ENCODE measurements at regions not wholly inside any gene's neighbourhood (a gene's known extent, or its start where the extent isn't known, plus 50 kb on each side); places are given as distances from the start of the nearest gene placed in this dataset.

DNA sequence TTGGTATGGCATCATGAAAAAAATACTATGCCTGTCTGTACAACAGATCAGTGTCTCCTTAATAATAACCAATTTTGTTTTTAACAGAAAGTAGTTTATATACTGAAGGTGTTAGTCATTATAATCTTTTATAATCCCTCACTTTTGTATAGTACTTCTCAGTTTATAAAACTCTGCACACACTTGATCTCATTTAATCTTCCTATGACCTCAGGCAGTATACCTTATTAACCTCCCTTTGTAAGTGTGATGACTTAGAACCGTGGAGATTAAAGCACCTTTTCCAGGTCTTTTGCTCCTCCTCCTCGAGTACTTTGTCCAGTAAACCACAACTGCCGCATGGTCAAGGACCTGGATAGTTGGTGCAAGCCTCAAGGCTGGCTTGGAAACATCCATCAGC lies 945.5 kb downstream of the EPHA4 start (continued):
- TF ChIP-seq MED13 (CRISPR knock-in tag; IDR thresholded peaks at IDR 0.05) (no peak), STAG1 (CRISPR knock-in tag; IDR thresholded peaks at IDR 0.05) (no peak), ZNF75D (CRISPR knock-in tag; IDR thresholded peaks at IDR 0.05; ENCODE audit: borderline replicate concordance) (no peak), CHCHD3 (CRISPR knock-in tag; IDR thresholded peaks at IDR 0.05) (no peak), ZSCAN31 (CRISPR knock-in tag; IDR thresholded peaks at IDR 0.05; ENCODE audit: low read depth) (no peak), ZNF343 (CRISPR knock-in tag; IDR thresholded peaks at IDR 0.05) (no peak), ZNF296 (CRISPR knock-in tag; conservative IDR thresholded peaks at IDR 0.05) (no peak), GABPA (IDR thresholded peaks at IDR 0.05; ENCODE audit: low read depth, low read length) (no peak), GABPA (CRISPR knock-in tag; IDR thresholded peaks at IDR 0.05; ENCODE audit: low read depth) (no peak)
- TF ChIP-seq, protein P1, sequence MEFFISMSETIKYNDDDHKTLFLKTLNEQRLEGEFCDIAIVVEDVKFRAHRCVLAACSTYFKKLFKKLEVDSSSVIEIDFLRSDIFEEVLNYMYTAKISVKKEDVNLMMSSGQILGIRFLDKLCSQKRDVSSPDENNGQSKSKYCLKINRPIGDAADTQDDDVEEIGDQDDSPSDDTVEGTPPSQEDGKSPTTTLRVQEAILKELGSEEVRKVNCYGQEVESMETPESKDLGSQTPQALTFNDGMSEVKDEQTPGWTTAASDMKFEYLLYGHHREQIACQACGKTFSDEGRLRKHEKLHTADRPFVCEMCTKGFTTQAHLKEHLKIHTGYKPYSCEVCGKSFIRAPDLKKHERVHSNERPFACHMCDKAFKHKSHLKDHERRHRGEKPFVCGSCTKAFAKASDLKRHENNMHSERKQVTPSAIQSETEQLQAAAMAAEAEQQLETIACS (CRISPR knock-in tag; IDR thresholded peaks at IDR 0.05), result no peak

DNA sequence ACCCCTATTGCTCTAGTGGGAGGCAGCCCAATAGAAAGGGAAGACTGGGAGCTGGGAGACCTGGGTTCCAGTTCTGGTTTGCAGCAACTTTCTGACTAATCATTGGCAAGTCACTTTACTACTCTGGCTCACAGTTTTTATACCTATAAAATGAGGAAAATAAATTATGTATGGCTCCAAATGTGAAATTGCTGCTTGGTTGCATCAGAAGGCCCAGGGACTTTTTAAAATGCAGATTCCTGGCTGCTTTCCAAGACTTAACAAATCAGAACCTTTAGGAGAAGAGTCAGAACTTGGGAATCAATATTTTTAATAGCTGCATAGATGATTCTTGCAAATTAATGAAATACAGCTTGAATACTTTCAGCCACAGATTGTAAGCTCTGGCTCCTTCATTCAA lies 943.9 kb downstream of the EPHA4 start:
- in situ Hi-C loops (cut with HindIII; ENCODE audit: extremely low pct_ligation_motif_present, low pct_unique_long_range_greater_than_20kb) (no loop called here), intact Hi-C loops (cut with micrococcal nuclease; ENCODE audit: unreplicated experiment) (no loop called here)
- ATAC-seq (no peak), FAIRE-seq (no peak), DNase-seq (ENCODE audit: low spot score) (no peak)
- ChIA-PET POLR2A (no interaction called here), CTCF (ENCODE audit: low intra/inter-chr PET ratio, low total read pairs) (no interaction called here)
- Histone ChIP-seq H3K36me3 (replicated peaks in 1 of 2; ENCODE audit: control insufficient read depth in 1 of 2, insufficient read depth in 2 of 2, low read length in 2 of 2) (no peaks in the 10 kb centered on the region), H3K27me3 (ENCODE audit: control insufficient read depth in 1 of 2, insufficient read depth in 2 of 2, low read length in 2 of 2) (no peaks in the 10 kb centered on the region), H3K4me3 (replicated peaks in 1 of 3; ENCODE audit: insufficient read depth in 1 of 3, low read depth in 2 of 3, low read length in 3 of 3) (no peak overlapping the region), H2AFZ (ENCODE audit: low read length) (no peak overlapping the region), H3K79me2 (ENCODE audit: insufficient read depth, low read length) (no peaks in the 10 kb centered on the region), H3K4me2 (ENCODE audit: low read depth, low read length) (no peak overlapping the region), H3K9me3 (ENCODE audit: low read length) (no peaks in the 10 kb centered on the region), H3K27ac (ENCODE audit: extremely low read length, insufficient read depth, low read length) (no peak overlapping the region), H3K9ac (ENCODE audit: insufficient read depth, low read depth, low read length) (no peak overlapping the region), H3K4me1 (ENCODE audit: insufficient read depth, low read length) (no peaks in the 10 kb centered on the region), H4K20me1 (ENCODE audit: insufficient read depth, low read length) (no peaks in the 10 kb centered on the region)
- BruUV-seq (replicated peaks), result no TSS peak
- TF ChIP-seq, protein P2, sequence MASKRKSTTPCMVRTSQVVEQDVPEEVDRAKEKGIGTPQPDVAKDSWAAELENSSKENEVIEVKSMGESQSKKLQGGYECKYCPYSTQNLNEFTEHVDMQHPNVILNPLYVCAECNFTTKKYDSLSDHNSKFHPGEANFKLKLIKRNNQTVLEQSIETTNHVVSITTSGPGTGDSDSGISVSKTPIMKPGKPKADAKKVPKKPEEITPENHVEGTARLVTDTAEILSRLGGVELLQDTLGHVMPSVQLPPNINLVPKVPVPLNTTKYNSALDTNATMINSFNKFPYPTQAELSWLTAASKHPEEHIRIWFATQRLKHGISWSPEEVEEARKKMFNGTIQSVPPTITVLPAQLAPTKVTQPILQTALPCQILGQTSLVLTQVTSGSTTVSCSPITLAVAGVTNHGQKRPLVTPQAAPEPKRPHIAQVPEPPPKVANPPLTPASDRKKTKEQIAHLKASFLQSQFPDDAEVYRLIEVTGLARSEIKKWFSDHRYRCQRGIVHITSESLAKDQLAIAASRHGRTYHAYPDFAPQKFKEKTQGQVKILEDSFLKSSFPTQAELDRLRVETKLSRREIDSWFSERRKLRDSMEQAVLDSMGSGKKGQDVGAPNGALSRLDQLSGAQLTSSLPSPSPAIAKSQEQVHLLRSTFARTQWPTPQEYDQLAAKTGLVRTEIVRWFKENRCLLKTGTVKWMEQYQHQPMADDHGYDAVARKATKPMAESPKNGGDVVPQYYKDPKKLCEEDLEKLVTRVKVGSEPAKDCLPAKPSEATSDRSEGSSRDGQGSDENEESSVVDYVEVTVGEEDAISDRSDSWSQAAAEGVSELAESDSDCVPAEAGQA (IDR thresholded peaks at IDR 0.05; ENCODE audit: low read depth), result no peak
- TF ChIP-seq, protein P2 (CRISPR knock-in tag; IDR thresholded peaks at IDR 0.05; ENCODE audit: borderline replicate concordance), result no peak
- TF ChIP-seq ZNF326 (CRISPR knock-in tag; IDR thresholded peaks at IDR 0.05; ENCODE audit: borderline replicate concordance) (no peak), ZNF546 (CRISPR knock-in tag; conservative IDR thresholded peaks at IDR 0.05) (no peak), ZFP1 (CRISPR knock-in tag; IDR thresholded peaks at IDR 0.05) (no peak)
- TF ChIP-seq, protein P3, sequence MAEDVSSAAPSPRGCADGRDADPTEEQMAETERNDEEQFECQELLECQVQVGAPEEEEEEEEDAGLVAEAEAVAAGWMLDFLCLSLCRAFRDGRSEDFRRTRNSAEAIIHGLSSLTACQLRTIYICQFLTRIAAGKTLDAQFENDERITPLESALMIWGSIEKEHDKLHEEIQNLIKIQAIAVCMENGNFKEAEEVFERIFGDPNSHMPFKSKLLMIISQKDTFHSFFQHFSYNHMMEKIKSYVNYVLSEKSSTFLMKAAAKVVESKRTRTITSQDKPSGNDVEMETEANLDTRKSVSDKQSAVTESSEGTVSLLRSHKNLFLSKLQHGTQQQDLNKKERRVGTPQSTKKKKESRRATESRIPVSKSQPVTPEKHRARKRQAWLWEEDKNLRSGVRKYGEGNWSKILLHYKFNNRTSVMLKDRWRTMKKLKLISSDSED (CRISPR knock-in tag; IDR thresholded peaks at IDR 0.05), result no peak
- TF ChIP-seq, protein P4, sequence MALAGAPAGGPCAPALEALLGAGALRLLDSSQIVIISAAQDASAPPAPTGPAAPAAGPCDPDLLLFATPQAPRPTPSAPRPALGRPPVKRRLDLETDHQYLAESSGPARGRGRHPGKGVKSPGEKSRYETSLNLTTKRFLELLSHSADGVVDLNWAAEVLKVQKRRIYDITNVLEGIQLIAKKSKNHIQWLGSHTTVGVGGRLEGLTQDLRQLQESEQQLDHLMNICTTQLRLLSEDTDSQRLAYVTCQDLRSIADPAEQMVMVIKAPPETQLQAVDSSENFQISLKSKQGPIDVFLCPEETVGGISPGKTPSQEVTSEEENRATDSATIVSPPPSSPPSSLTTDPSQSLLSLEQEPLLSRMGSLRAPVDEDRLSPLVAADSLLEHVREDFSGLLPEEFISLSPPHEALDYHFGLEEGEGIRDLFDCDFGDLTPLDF (CRISPR knock-in tag; IDR thresholded peaks at IDR 0.05), result no peak
